AG10803 (cell line): ENCODE measurements at regions not wholly inside any gene's neighbourhood (a gene's known extent, or its start where the extent isn't known, plus 50 kb on each side); places are given as distances from the start of the nearest gene placed in this dataset.

Experiments
- DNase-seq: peaks from one replicate; pipeline ENCODE4 v3.0.0; 2010; ENCODE audit warnings: low read depth
- H3K4me3 ChIP-seq: 2 replicates; pipeline ENCODE4 v1.5.1; 2011; ENCODE audit warnings: mild to moderate bottlenecking, low read length, control low read depth
- CTCF ChIP-seq: conservative IDR thresholded peaks from 2 replicates; pipeline ENCODE4 v1.5.1; 2011; ENCODE audit warnings: mild to moderate bottlenecking, low read length, control low read depth, inconsistent platforms

GRCh38 chr13:21316376-21316775, 139.9 kb downstream of the MRPL57 start:
- H3K4me3 ChIP-seq = no peak overlapping the region
- no peak for DNase-seq
- TF ChIP-seq CTCF = no peak

DNA sequence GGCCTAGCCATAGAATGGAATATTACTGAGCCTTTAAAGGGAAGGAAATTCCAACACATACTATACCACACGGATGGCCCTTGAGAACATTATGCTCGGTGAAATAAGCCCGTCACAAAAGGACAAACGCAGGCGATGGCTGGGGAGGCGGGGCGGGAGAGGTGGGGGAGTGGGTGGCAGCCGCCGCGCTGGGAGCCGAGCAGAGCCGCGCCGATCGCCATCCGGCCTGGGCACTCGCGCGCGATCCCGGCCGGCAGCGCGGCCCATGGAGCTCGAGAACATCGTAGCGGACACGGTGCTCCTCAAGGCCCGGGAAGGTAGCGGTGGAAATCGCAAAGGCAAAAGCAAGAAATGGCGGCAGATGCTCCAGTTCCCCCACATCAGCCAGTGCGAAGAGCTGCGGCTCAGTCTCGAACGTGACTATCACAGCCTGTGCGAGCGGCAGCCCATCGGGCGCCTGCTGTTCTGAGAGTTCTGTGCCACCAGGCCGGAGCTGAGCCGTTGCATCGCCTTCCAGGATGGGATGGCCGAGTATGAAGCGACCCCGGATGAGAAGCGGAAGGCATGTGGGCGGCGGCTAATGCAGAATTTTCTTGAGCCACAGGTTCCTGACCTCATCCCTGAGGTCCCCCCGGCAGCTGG, 140.1 kb downstream of the ZDHHC20 start:
- TF ChIP-seq CTCF = no peak
- DNase-seq = no peak

DNA sequence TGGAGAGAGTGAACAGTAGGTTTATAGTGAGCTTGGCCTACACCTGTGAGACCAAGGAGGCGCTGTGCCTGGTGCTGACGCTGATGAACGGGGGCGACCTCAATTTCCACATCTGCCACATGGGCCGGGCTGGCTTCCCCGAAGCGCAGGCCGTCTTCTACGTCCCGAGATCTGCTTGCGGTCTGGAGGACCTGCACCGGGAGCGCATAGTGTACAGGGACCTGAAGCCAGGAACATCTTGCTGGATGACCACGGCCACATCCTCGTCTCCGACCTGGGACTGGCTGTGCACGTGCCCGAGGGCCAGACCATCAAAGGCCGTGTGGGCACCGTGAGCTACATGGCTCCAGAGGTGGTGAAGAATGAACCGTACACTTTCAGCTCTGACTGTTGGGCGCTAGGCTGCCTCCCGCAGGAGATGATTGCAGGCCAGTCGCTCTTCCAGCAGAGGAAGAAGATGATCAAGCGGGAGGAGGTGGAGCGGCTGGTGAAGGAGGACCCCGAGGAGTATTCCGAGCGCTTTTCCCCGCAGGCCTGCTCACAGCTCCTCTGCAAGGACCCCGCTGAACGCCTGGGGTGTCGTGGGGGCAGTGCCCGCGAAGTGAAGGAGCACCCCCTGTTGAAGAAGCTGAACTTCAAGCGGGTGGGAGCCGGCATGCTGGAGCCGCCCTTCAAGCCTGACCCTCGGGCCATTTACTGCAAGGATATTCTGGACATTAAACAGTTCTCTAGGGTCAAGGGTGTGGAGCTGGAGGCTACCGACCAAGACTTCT, 139.0 kb downstream of the ZDHHC20 start:
- no peak overlapping the region for H3K4me3 ChIP-seq
- no peak for TF ChIP-seq CTCF
- no peak for DNase-seq

More for the DNA sequence above, 140.1 kb downstream of the ZDHHC20 start:
- no peak overlapping the region for H3K4me3 ChIP-seq

DNA sequence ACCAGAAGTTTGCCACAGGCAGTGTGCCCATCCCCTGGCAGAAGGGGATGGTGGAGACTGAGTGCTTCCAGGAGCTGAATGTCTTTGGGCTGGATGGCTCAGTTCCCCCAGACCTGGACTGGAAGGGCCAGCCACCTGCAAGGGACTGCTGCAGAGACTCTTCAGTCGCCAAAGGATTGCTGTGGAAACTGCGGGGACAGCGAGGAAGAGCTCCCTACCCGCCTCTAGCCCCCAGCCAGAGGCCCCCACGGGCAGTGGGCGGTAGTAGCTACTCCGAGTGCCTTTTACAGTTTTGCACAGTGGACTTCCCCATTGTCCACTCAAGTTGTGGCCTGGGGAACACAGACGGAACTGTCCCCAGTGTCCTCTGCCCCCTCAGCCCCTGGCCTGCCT, 138.5 kb downstream of the ZDHHC20 start:
- no peak for DNase-seq
- H3K4me3 ChIP-seq = no peak overlapping the region
- TF ChIP-seq CTCF = no peak

- DNase-seq = no peak
- no peak overlapping the region for H3K4me3 ChIP-seq
- TF ChIP-seq CTCF = no peak
Observed at GRCh38 chr13:21321269-21321668, 137.8 kb downstream of the ZDHHC20 start.

- H3K4me3 ChIP-seq = no peak overlapping the region
- no peak for DNase-seq
- no peak for TF ChIP-seq CTCF
Observed at GRCh38 chr13:21322327-21322965, 136.7 kb downstream of the ZDHHC20 start.
